Type B pancreatic cell (in vitro differentiated cells): ENCODE measurements at regions not wholly inside any gene's neighbourhood (a gene's known extent, or its start where the extent isn't known, plus 50 kb on each side); places are given as distances from the start of the nearest gene placed in this dataset.

Source experiments
- DNase-seq: peaks from one replicate; pipeline ENCODE4 v3.0.0; 2021; ENCODE audit warnings: mixed read lengths; ENCODE audit not compliant: unreplicated experiment; ENCODE audit errors: extremely low spot score
- H3K27ac Mint-ChIP-seq: 2 replicates; pipeline ENCODE4 v1.8.0; 2021; ENCODE audit warnings: mild to moderate bottlenecking, mixed read lengths
- H3K27me3 Mint-ChIP-seq: 2 replicates; pipeline ENCODE4 v1.8.0; 2021; ENCODE audit warnings: mixed read lengths
- H3K36me3 Mint-ChIP-seq: 2 replicates; pipeline ENCODE4 v1.8.0; 2021; ENCODE audit warnings: mixed read lengths
- H3K4me1 Mint-ChIP-seq: one replicate; pipeline ENCODE4 v1.8.0; 2021; ENCODE audit warnings: mixed read lengths; ENCODE audit not compliant: unreplicated experiment
- H3K4me3 Mint-ChIP-seq: 2 replicates; pipeline ENCODE4 v1.8.0; 2021; ENCODE audit warnings: mild to moderate bottlenecking, mixed read lengths
- H3K9me3 Mint-ChIP-seq: 2 replicates; pipeline ENCODE4 v1.8.0; 2021; ENCODE audit warnings: mixed read lengths
- CTCF ChIP-seq: fragments of 200-600 bp; sonication (generic); conservative IDR thresholded peaks from 2 replicates; pipeline ENCODE4 v1.5.0; 2021; ENCODE audit warnings: antibody characterized with exemption, mild to moderate bottlenecking

- TF ChIP-seq CTCF = no peak
- DNase-seq = no peak
- Mint-ChIP-seq H3K4me3 (no peak overlapping the region), H3K36me3 (no peaks in the 10 kb centered on the region), H3K9me3 (no peaks in the 10 kb centered on the region), H3K4me1 (no peaks in the 10 kb centered on the region), H3K27ac (no peak overlapping the region), H3K27me3 (peaks cover 3% of the 10 kb centered on the region)
Measured at GRCh38 chr18:60599267-60599666, 226.7 kb upstream of the MC4R start.

GRCh38 chr18:60599995-60600394 lies 227.4 kb upstream of the MC4R start:
- Mint-ChIP-seq H3K4me1 (no peaks in the 10 kb centered on the region), H3K27me3 (peaks cover 3% of the 10 kb centered on the region), H3K4me3 (no peak overlapping the region), H3K36me3 (no peaks in the 10 kb centered on the region), H3K9me3 (no peaks in the 10 kb centered on the region), H3K27ac (no peak overlapping the region)
- DNase-seq = no peak
- no peak for TF ChIP-seq CTCF

- Mint-ChIP-seq H3K27me3 (peaks cover 3% of the 10 kb centered on the region), H3K4me1 (no peaks in the 10 kb centered on the region), H3K36me3 (no peaks in the 10 kb centered on the region), H3K9me3 (no peaks in the 10 kb centered on the region), H3K4me3 (no peak overlapping the region), H3K27ac (no peak overlapping the region)
- DNase-seq = no peak
- TF ChIP-seq CTCF = no peak
Measured at GRCh38 chr18:60601249-60601648, 228.7 kb upstream of the MC4R start.

- DNase-seq = no peak
- no peak for TF ChIP-seq CTCF
- no peaks in the 10 kb centered on the region for H3K4me1 Mint-ChIP-seq
- H3K4me3 Mint-ChIP-seq = no peak overlapping the region
- H3K36me3 Mint-ChIP-seq = no peaks in the 10 kb centered on the region
- H3K27me3 Mint-ChIP-seq = no peaks in the 10 kb centered on the region
- no peak overlapping the region for H3K27ac Mint-ChIP-seq
- H3K9me3 Mint-ChIP-seq = no peaks in the 10 kb centered on the region
Measured at GRCh38 chr18:60623331-60623730, 250.8 kb upstream of the MC4R start.

GRCh38 chr18:60624207-60624606 lies 251.6 kb upstream of the MC4R start:
- no peak for DNase-seq
- no peaks in the 10 kb centered on the region for H3K4me1 Mint-ChIP-seq
- H3K4me3 Mint-ChIP-seq = no peak overlapping the region
- no peaks in the 10 kb centered on the region for H3K9me3 Mint-ChIP-seq
- TF ChIP-seq CTCF = no peak
- no peaks in the 10 kb centered on the region for H3K27me3 Mint-ChIP-seq
- H3K36me3 Mint-ChIP-seq = no peaks in the 10 kb centered on the region
- no peak overlapping the region for H3K27ac Mint-ChIP-seq

GRCh38 chr18:60639836-60640235 lies 267.3 kb upstream of the MC4R start:
- no peak for DNase-seq
- no peak overlapping the region for H3K27ac Mint-ChIP-seq
- TF ChIP-seq CTCF = no peak
- no peaks in the 10 kb centered on the region for H3K36me3 Mint-ChIP-seq
- peaks cover 4% of the 10 kb centered on the region for H3K9me3 Mint-ChIP-seq
- H3K4me1 Mint-ChIP-seq = no peaks in the 10 kb centered on the region
- H3K27me3 Mint-ChIP-seq = no peaks in the 10 kb centered on the region
- no peak overlapping the region for H3K4me3 Mint-ChIP-seq
